ENCODE measurements at regions not wholly inside any gene's neighbourhood (a gene's known extent, or its start where the extent isn't known, plus 50 kb on each side); places are given as distances from the start of the nearest gene placed in this dataset.

GRCh38 chr18:68221111-68221724 lies 493.7 kb downstream of the TMX3 start:
- H3K9me3 ChIP-seq (ENCODE audit: control insufficient read depth, low read length): no peaks in the 10 kb centered on the region
- WGBS, 2 donors: 55 to 56% methylated on average over 1 of the region's 1 CpG

GRCh38 chr18:68220458-68220857 lies 494.4 kb downstream of the TMX3 start:
- Histone ChIP-seq H3K27ac (ENCODE audit: low read depth in 1 of 2, low read length in 2 of 2) (no peak overlapping the region), H3K27me3 (ENCODE audit: control insufficient read depth in 1 of 2, insufficient read depth in 2 of 2, low read length in 1 of 2) (no peaks in the 10 kb centered on the region), H3K4me1 (ENCODE audit: control insufficient read depth in 1 of 2, insufficient read depth in 2 of 2, low read length in 2 of 2) (peaks cover 0 to 2% of the 10 kb centered on the region in 2 donors), H3K36me3 (ENCODE audit: control insufficient read depth in 1 of 2, insufficient read depth in 2 of 2, low read length in 1 of 2) (no peaks in the 10 kb centered on the region), H3K9me3 (ENCODE audit: control insufficient read depth, low read length) (no peaks in the 10 kb centered on the region), H3K4me3 (ENCODE audit: low read length in 2 of 2) (no peak overlapping the region)
- ATAC-seq (ENCODE audit: low FRiP score) (no peak), DNase-seq (no peak)
- intact Hi-C loops (cut with DNase I): no loop called here
- WGBS, 2 donors: 97 to 100% methylated on average over 2 of the region's 2 CpGs

More at GRCh38 chr18:68221111-68221724, 493.7 kb downstream of the TMX3 start:
- ATAC-seq (ENCODE audit: low FRiP score) (no peak), DNase-seq (no peak)
- Histone ChIP-seq H3K36me3 (ENCODE audit: control insufficient read depth in 1 of 2, insufficient read depth in 2 of 2, low read length in 1 of 2) (no peaks in the 10 kb centered on the region), H3K27me3 (ENCODE audit: control insufficient read depth in 1 of 2, insufficient read depth in 2 of 2, low read length in 1 of 2) (no peaks in the 10 kb centered on the region), H3K4me3 (ENCODE audit: low read length in 2 of 2) (no peak overlapping the region), H3K27ac (ENCODE audit: low read depth in 1 of 2, low read length in 2 of 2) (no peak overlapping the region), H3K4me1 (ENCODE audit: control insufficient read depth in 1 of 2, insufficient read depth in 2 of 2, low read length in 2 of 2) (peaks cover 0 to 2% of the 10 kb centered on the region in 2 donors)
- intact Hi-C loops (cut with DNase I): no loop called here

GRCh38 chr18:68219872-68220271 lies 495.0 kb downstream of the TMX3 start:
- H3K9me3 ChIP-seq (ENCODE audit: control insufficient read depth, low read length): no peaks in the 10 kb centered on the region
- H3K27ac ChIP-seq (ENCODE audit: low read depth in 1 of 2, low read length in 2 of 2): no peak overlapping the region
- H3K27me3 ChIP-seq (ENCODE audit: control insufficient read depth in 1 of 2, insufficient read depth in 2 of 2, low read length in 1 of 2): no peaks in the 10 kb centered on the region
- no peak overlapping the region for H3K4me3 ChIP-seq (ENCODE audit: low read length in 2 of 2)
- ATAC-seq (ENCODE audit: low FRiP score) (peak; percentile 59), DNase-seq (no peak)
- peaks cover 0 to 2% of the 10 kb centered on the region in 2 donors for H3K4me1 ChIP-seq (ENCODE audit: control insufficient read depth in 1 of 2, insufficient read depth in 2 of 2, low read length in 2 of 2)
- H3K36me3 ChIP-seq (ENCODE audit: control insufficient read depth in 1 of 2, insufficient read depth in 2 of 2, low read length in 1 of 2): no peaks in the 10 kb centered on the region
- intact Hi-C loops (cut with DNase I): no loop called here

- intact Hi-C loops (cut with DNase I): no loop called here
- WGBS, 2 donors: 80 to 86% methylated on average over 2 of the region's 2 CpGs
- Histone ChIP-seq H3K27me3 (ENCODE audit: control insufficient read depth in 1 of 2, insufficient read depth in 2 of 2, low read length in 1 of 2) (no peaks in the 10 kb centered on the region), H3K9me3 (ENCODE audit: control insufficient read depth, low read length) (no peaks in the 10 kb centered on the region), H3K27ac (ENCODE audit: low read depth in 1 of 2, low read length in 2 of 2) (no peak overlapping the region), H3K4me3 (ENCODE audit: low read length in 2 of 2) (no peak overlapping the region), H3K36me3 (ENCODE audit: control insufficient read depth in 1 of 2, insufficient read depth in 2 of 2, low read length in 1 of 2) (no peaks in the 10 kb centered on the region), H3K4me1 (ENCODE audit: control insufficient read depth in 1 of 2, insufficient read depth in 2 of 2, low read length in 2 of 2) (peaks cover 0 to 2% of the 10 kb centered on the region in 2 donors)
- ATAC-seq (ENCODE audit: low FRiP score) (peak; percentile 11), DNase-seq (no peak)
Observed at GRCh38 chr18:68219274-68219673, 495.6 kb downstream of the TMX3 start.

GRCh38 chr18:68215931-68216330 lies 499.0 kb downstream of the TMX3 start:
- Histone ChIP-seq H3K4me3 (ENCODE audit: low read length in 2 of 2) (no peak overlapping the region), H3K36me3 (ENCODE audit: control insufficient read depth in 1 of 2, insufficient read depth in 2 of 2, low read length in 1 of 2) (no peaks in the 10 kb centered on the region), H3K27me3 (ENCODE audit: control insufficient read depth in 1 of 2, insufficient read depth in 2 of 2, low read length in 1 of 2) (no peaks in the 10 kb centered on the region), H3K4me1 (ENCODE audit: control insufficient read depth in 1 of 2, insufficient read depth in 2 of 2, low read length in 2 of 2) (no peaks in the 10 kb centered on the region), H3K9me3 (ENCODE audit: control insufficient read depth, low read length) (no peaks in the 10 kb centered on the region), H3K27ac (ENCODE audit: low read depth in 1 of 2, low read length in 2 of 2) (no peak overlapping the region)
- WGBS, 2 donors: 81 to 82% methylated on average over 4 of the region's 4 CpGs
- intact Hi-C loops (cut with DNase I): no loop called here
- no peak for DNase-seq
- no peak for ATAC-seq (ENCODE audit: low FRiP score)

- Histone ChIP-seq H3K27me3 (ENCODE audit: control insufficient read depth in 1 of 2, insufficient read depth in 2 of 2, low read length in 1 of 2) (no peaks in the 10 kb centered on the region), H3K27ac (ENCODE audit: low read depth in 1 of 2, low read length in 2 of 2) (no peak overlapping the region), H3K4me3 (ENCODE audit: low read length in 2 of 2) (no peak overlapping the region), H3K4me1 (ENCODE audit: control insufficient read depth in 1 of 2, insufficient read depth in 2 of 2, low read length in 2 of 2) (no peaks in the 10 kb centered on the region), H3K36me3 (ENCODE audit: control insufficient read depth in 1 of 2, insufficient read depth in 2 of 2, low read length in 1 of 2) (no peaks in the 10 kb centered on the region), H3K9me3 (ENCODE audit: control insufficient read depth, low read length) (no peaks in the 10 kb centered on the region)
- WGBS, 2 donors: 87 to 91% methylated on average over 5 of the region's 5 CpGs
- ATAC-seq (ENCODE audit: low FRiP score): no peak
- intact Hi-C loops (cut with DNase I): no loop called here
- DNase-seq: no peak
Observed at GRCh38 chr18:68186039-68186438, 528.9 kb downstream of the TMX3 start.

- Histone ChIP-seq H3K4me3 (ENCODE audit: low read length in 2 of 2) (no peak overlapping the region), H3K4me1 (ENCODE audit: control insufficient read depth in 1 of 2, insufficient read depth in 2 of 2, low read length in 2 of 2) (peaks cover 0 to 3% of the 10 kb centered on the region in 2 donors), H3K27ac (ENCODE audit: low read depth in 1 of 2, low read length in 2 of 2) (no peak overlapping the region), H3K9me3 (ENCODE audit: control insufficient read depth, low read length) (no peaks in the 10 kb centered on the region), H3K36me3 (ENCODE audit: control insufficient read depth in 1 of 2, insufficient read depth in 2 of 2, low read length in 1 of 2) (no peaks in the 10 kb centered on the region), H3K27me3 (ENCODE audit: control insufficient read depth in 1 of 2, insufficient read depth in 2 of 2, low read length in 1 of 2) (no peaks in the 10 kb centered on the region)
- intact Hi-C loops (cut with DNase I): no loop called here
- DNase-seq (no peak), ATAC-seq (ENCODE audit: low FRiP score) (no peak)
- WGBS, 2 donors: 71 to 73% methylated on average over 2 of the region's 2 CpGs
Observed at GRCh38 chr18:68181956-68182355, 533.0 kb downstream of the TMX3 start.

GRCh38 chr18:68179811-68180210 lies 535.1 kb downstream of the TMX3 start:
- WGBS, 2 donors: 95% methylated on average over 2 of the region's 2 CpGs

GRCh38 chr18:68178921-68179320 lies 536.0 kb downstream of the TMX3 start:
- DNase-seq (no peak), ATAC-seq (ENCODE audit: low FRiP score) (no peak)
- Histone ChIP-seq H3K27ac (ENCODE audit: low read depth in 1 of 2, low read length in 2 of 2) (no peak overlapping the region), H3K4me1 (ENCODE audit: control insufficient read depth in 1 of 2, insufficient read depth in 2 of 2, low read length in 2 of 2) (peaks cover 0 to 3% of the 10 kb centered on the region in 2 donors), H3K9me3 (ENCODE audit: control insufficient read depth, low read length) (no peaks in the 10 kb centered on the region), H3K36me3 (ENCODE audit: control insufficient read depth in 1 of 2, insufficient read depth in 2 of 2, low read length in 1 of 2) (no peaks in the 10 kb centered on the region), H3K27me3 (ENCODE audit: control insufficient read depth in 1 of 2, insufficient read depth in 2 of 2, low read length in 1 of 2) (no peaks in the 10 kb centered on the region), H3K4me3 (ENCODE audit: low read length in 2 of 2) (no peak overlapping the region)
- WGBS, 2 donors: 14 to 18% methylated on average over 1 of the region's 1 CpG
- intact Hi-C loops (cut with DNase I): no loop called here

More at GRCh38 chr18:68179811-68180210, 535.1 kb downstream of the TMX3 start:
- no peak for ATAC-seq (ENCODE audit: low FRiP score)
- H3K27me3 ChIP-seq (ENCODE audit: control insufficient read depth in 1 of 2, insufficient read depth in 2 of 2, low read length in 1 of 2): no peaks in the 10 kb centered on the region
- H3K9me3 ChIP-seq (ENCODE audit: control insufficient read depth, low read length): no peaks in the 10 kb centered on the region
- H3K36me3 ChIP-seq (ENCODE audit: control insufficient read depth in 1 of 2, insufficient read depth in 2 of 2, low read length in 1 of 2): no peaks in the 10 kb centered on the region
- intact Hi-C loops (cut with DNase I): no loop called here
- no peak for DNase-seq
- no peak overlapping the region for H3K27ac ChIP-seq (ENCODE audit: low read depth in 1 of 2, low read length in 2 of 2)
- peaks cover 0 to 3% of the 10 kb centered on the region in 2 donors for H3K4me1 ChIP-seq (ENCODE audit: control insufficient read depth in 1 of 2, insufficient read depth in 2 of 2, low read length in 2 of 2)
- no peak overlapping the region for H3K4me3 ChIP-seq (ENCODE audit: low read length in 2 of 2)

All from aorta (tissue), 5 donors.